ENCODE measurements at regions not wholly inside any gene's neighbourhood (a gene's known extent, or its start where the extent isn't known, plus 50 kb on each side); places are given as distances from the start of the nearest gene placed in this dataset.

- H3K4me3 Mint-ChIP-seq: no peak overlapping the region
Observed at GRCh38 chr1:88421997-88422396, 262.1 kb upstream of the PKN2 start.

GRCh38 chr1:88433556-88433955 is 250.5 kb upstream of the PKN2 start:
- H3K4me1 Mint-ChIP-seq: no peaks in the 10 kb centered on the region
- no peak for ATAC-seq
- peaks cover 0 to 2% (median 0%) of the 10 kb centered on the region in 5 donors for H3K27me3 Mint-ChIP-seq
- POLR2A ChIA-PET: no interaction called here
- Histone ChIP-seq H3K4me1 (ENCODE audit: control insufficient read depth in 2 of 2, insufficient read depth in 2 of 2, low read length in 2 of 2) (no peaks in the 10 kb centered on the region), H3K4me3 (ENCODE audit: low read length) (no peak overlapping the region), H3K9me3 (ENCODE audit: control insufficient read depth in 2 of 3, low read length in 3 of 3) (no peaks in the 10 kb centered on the region), H3K27ac (ENCODE audit: low read depth, low read length) (no peak overlapping the region), H3K27me3 (ENCODE audit: control insufficient read depth in 2 of 2, insufficient read depth in 2 of 2, low read length in 2 of 2) (no peaks in the 10 kb centered on the region), H3K36me3 (ENCODE audit: control insufficient read depth in 2 of 3, insufficient read depth in 3 of 3, low read length in 3 of 3) (no peaks in the 10 kb centered on the region)
- peaks cover 0 to 3% (median 0%) of the 10 kb centered on the region in 5 donors for H3K36me3 Mint-ChIP-seq
- no peak overlapping the region for H3K4me3 Mint-ChIP-seq
- no peak for DNase-seq
- CTCF ChIA-PET: no interaction called here
- H3K9me3 Mint-ChIP-seq: peaks cover 0 to 42% (median 18%) of the 10 kb centered on the region in 11 donors
- intact Hi-C loops (cut with micrococcal nuclease): no loop called here
- H3K27ac Mint-ChIP-seq: no peak overlapping the region

More at GRCh38 chr1:88421997-88422396, 262.1 kb upstream of the PKN2 start:
- H3K36me3 Mint-ChIP-seq: peaks cover 0 to 4% (median 0%) of the 10 kb centered on the region in 5 donors
- no peaks in the 10 kb centered on the region for H3K4me1 ChIP-seq (ENCODE audit: control insufficient read depth in 2 of 2, insufficient read depth in 2 of 2, low read length in 2 of 2)
- no peak overlapping the region for H3K4me3 ChIP-seq (ENCODE audit: low read length)
- H3K9me3 ChIP-seq (ENCODE audit: control insufficient read depth in 2 of 3, low read length in 3 of 3): peaks cover 0 to 13% (median 7%) of the 10 kb centered on the region in 3 experiments
- no peaks in the 10 kb centered on the region for H3K27me3 Mint-ChIP-seq
- H3K27me3 ChIP-seq (ENCODE audit: control insufficient read depth in 2 of 2, insufficient read depth in 2 of 2, low read length in 2 of 2): no peaks in the 10 kb centered on the region
- POLR2A ChIA-PET: no interaction called here
- H3K4me1 Mint-ChIP-seq: no peaks in the 10 kb centered on the region
- no peak overlapping the region for H3K27ac Mint-ChIP-seq
- peaks cover 6 to 74% (median 29%) of the 10 kb centered on the region in 11 donors for H3K9me3 Mint-ChIP-seq
- intact Hi-C loops (cut with micrococcal nuclease): no loop called here
- H3K27ac ChIP-seq (ENCODE audit: low read depth, low read length): no peak overlapping the region
- no peaks in the 10 kb centered on the region for H3K36me3 ChIP-seq (ENCODE audit: control insufficient read depth in 2 of 3, insufficient read depth in 3 of 3, low read length in 3 of 3)
- ATAC-seq (no peak), DNase-seq (no peak)
- CTCF ChIA-PET: no interaction called here

- H3K4me3 ChIP-seq (ENCODE audit: low read length): no peak overlapping the region
- DNase-seq: no peak
- POLR2A ChIA-PET: no interaction called here
- H3K9me3 ChIP-seq (ENCODE audit: control insufficient read depth in 2 of 3, low read length in 3 of 3): no peaks in the 10 kb centered on the region
- Mint-ChIP-seq H3K4me3 (no peak overlapping the region), H3K36me3 (peaks cover 0 to 3% (median 0%) of the 10 kb centered on the region in 5 donors), H3K27me3 (peaks cover 0 to 9% (median 0%) of the 10 kb centered on the region in 5 donors), H3K9me3 (peaks cover 1 to 45% (median 23%) of the 10 kb centered on the region in 11 donors), H3K4me1 (no peaks in the 10 kb centered on the region), H3K27ac (no peak overlapping the region)
- H3K36me3 ChIP-seq (ENCODE audit: control insufficient read depth in 2 of 3, insufficient read depth in 3 of 3, low read length in 3 of 3): no peaks in the 10 kb centered on the region
- CTCF ChIA-PET: no interaction called here
- ATAC-seq: no peak
- no peaks in the 10 kb centered on the region for H3K4me1 ChIP-seq (ENCODE audit: control insufficient read depth in 2 of 2, insufficient read depth in 2 of 2, low read length in 2 of 2)
- no peaks in the 10 kb centered on the region for H3K27me3 ChIP-seq (ENCODE audit: control insufficient read depth in 2 of 2, insufficient read depth in 2 of 2, low read length in 2 of 2)
- intact Hi-C loops (cut with micrococcal nuclease): no loop called here
- no peak overlapping the region for H3K27ac ChIP-seq (ENCODE audit: low read depth, low read length)
Observed at GRCh38 chr1:88434836-88435235, 249.2 kb upstream of the PKN2 start.

- H3K36me3 Mint-ChIP-seq: peaks cover 0 to 3% (median 0%) of the 10 kb centered on the region in 5 donors
- Histone ChIP-seq H3K27me3 (ENCODE audit: control insufficient read depth in 2 of 2, insufficient read depth in 2 of 2, low read length in 2 of 2) (peaks cover 0 to 3% of the 10 kb centered on the region in 2 donors), H3K36me3 (ENCODE audit: control insufficient read depth in 2 of 3, insufficient read depth in 3 of 3, low read length in 3 of 3) (no peaks in the 10 kb centered on the region), H3K27ac (ENCODE audit: low read depth, low read length) (no peak overlapping the region), H3K9me3 (ENCODE audit: control insufficient read depth in 2 of 3, low read length in 3 of 3) (no peaks in the 10 kb centered on the region), H3K4me3 (ENCODE audit: low read length) (no peak overlapping the region), H3K4me1 (ENCODE audit: control insufficient read depth in 2 of 2, insufficient read depth in 2 of 2, low read length in 2 of 2) (no peaks in the 10 kb centered on the region)
- H3K4me3 Mint-ChIP-seq: no peak overlapping the region
- POLR2A ChIA-PET: no interaction called here
- peaks cover 0 to 9% (median 0%) of the 10 kb centered on the region in 5 donors for H3K27me3 Mint-ChIP-seq
- no peaks in the 10 kb centered on the region for H3K4me1 Mint-ChIP-seq
- H3K27ac Mint-ChIP-seq: no peak overlapping the region
- ATAC-seq (no peak), DNase-seq (no peak)
- intact Hi-C loops (cut with micrococcal nuclease): no loop called here
- peaks cover 0 to 24% (median 18%) of the 10 kb centered on the region in 11 donors for H3K9me3 Mint-ChIP-seq
- CTCF ChIA-PET: no interaction called here
Observed at GRCh38 chr1:88441022-88441421, 243.1 kb upstream of the PKN2 start.

- ChIA-PET CTCF (no interaction called here), POLR2A (no interaction called here)
- Mint-ChIP-seq H3K27ac (no peak overlapping the region), H3K9me3 (peaks cover 0 to 28% (median 8%) of the 10 kb centered on the region in 11 donors), H3K27me3 (peaks cover 0 to 7% (median 0%) of the 10 kb centered on the region in 5 donors), H3K4me3 (no peak overlapping the region), H3K4me1 (peaks cover 0 to 2% (median 0%) of the 10 kb centered on the region in 7 donors), H3K36me3 (no peaks in the 10 kb centered on the region)
- H3K27ac ChIP-seq (ENCODE audit: low read depth, low read length): no peak overlapping the region
- no peak overlapping the region for H3K4me3 ChIP-seq (ENCODE audit: low read length)
- H3K27me3 ChIP-seq (ENCODE audit: control insufficient read depth in 2 of 2, insufficient read depth in 2 of 2, low read length in 2 of 2): no peaks in the 10 kb centered on the region
- DNase-seq: no peak
- no peaks in the 10 kb centered on the region for H3K4me1 ChIP-seq (ENCODE audit: control insufficient read depth in 2 of 2, insufficient read depth in 2 of 2, low read length in 2 of 2)
- intact Hi-C loops (cut with micrococcal nuclease): no loop called here
- H3K36me3 ChIP-seq (ENCODE audit: control insufficient read depth in 2 of 3, insufficient read depth in 3 of 3, low read length in 3 of 3): no peaks in the 10 kb centered on the region
- ATAC-seq: no peak
- no peaks in the 10 kb centered on the region for H3K9me3 ChIP-seq (ENCODE audit: control insufficient read depth in 2 of 3, low read length in 3 of 3)
Observed at GRCh38 chr1:88451856-88452255, 232.2 kb upstream of the PKN2 start.

GRCh38 chr1:88453295-88453694 is 230.8 kb upstream of the PKN2 start:
- Histone ChIP-seq H3K4me3 (ENCODE audit: low read length) (no peak overlapping the region), H3K9me3 (ENCODE audit: control insufficient read depth in 2 of 3, low read length in 3 of 3) (no peaks in the 10 kb centered on the region), H3K36me3 (ENCODE audit: control insufficient read depth in 2 of 3, insufficient read depth in 3 of 3, low read length in 3 of 3) (no peaks in the 10 kb centered on the region), H3K4me1 (ENCODE audit: control insufficient read depth in 2 of 2, insufficient read depth in 2 of 2, low read length in 2 of 2) (no peaks in the 10 kb centered on the region), H3K27me3 (ENCODE audit: control insufficient read depth in 2 of 2, insufficient read depth in 2 of 2, low read length in 2 of 2) (no peaks in the 10 kb centered on the region), H3K27ac (ENCODE audit: low read depth, low read length) (no peak overlapping the region)
- intact Hi-C loops (cut with micrococcal nuclease): no loop called here
- no peaks in the 10 kb centered on the region for H3K36me3 Mint-ChIP-seq
- no peak overlapping the region for H3K27ac Mint-ChIP-seq
- no peak for ATAC-seq
- peaks cover 0 to 7% (median 0%) of the 10 kb centered on the region in 5 donors for H3K27me3 Mint-ChIP-seq
- H3K9me3 Mint-ChIP-seq: peaks cover 0 to 24% (median 8%) of the 10 kb centered on the region in 11 donors
- CTCF ChIA-PET: no interaction called here
- H3K4me1 Mint-ChIP-seq: peaks cover 0 to 2% (median 0%) of the 10 kb centered on the region in 7 donors
- POLR2A ChIA-PET: no interaction called here
- DNase-seq: no peak
- no peak overlapping the region for H3K4me3 Mint-ChIP-seq

GRCh38 chr1:88454781-88455180 is 229.3 kb upstream of the PKN2 start:
- Mint-ChIP-seq H3K27ac (no peak overlapping the region), H3K4me1 (peaks cover 0 to 2% (median 0%) of the 10 kb centered on the region in 7 donors), H3K4me3 (no peak overlapping the region), H3K27me3 (peaks cover 0 to 16% (median 6%) of the 10 kb centered on the region in 5 donors), H3K9me3 (peaks cover 0 to 9% (median 1%) of the 10 kb centered on the region in 11 donors), H3K36me3 (no peaks in the 10 kb centered on the region)
- CTCF ChIA-PET: no interaction called here
- POLR2A ChIA-PET: no interaction called here
- Histone ChIP-seq H3K9me3 (ENCODE audit: control insufficient read depth in 2 of 3, low read length in 3 of 3) (no peaks in the 10 kb centered on the region), H3K27ac (ENCODE audit: low read depth, low read length) (no peak overlapping the region), H3K36me3 (ENCODE audit: control insufficient read depth in 2 of 3, insufficient read depth in 3 of 3, low read length in 3 of 3) (no peaks in the 10 kb centered on the region), H3K4me1 (ENCODE audit: control insufficient read depth in 2 of 2, insufficient read depth in 2 of 2, low read length in 2 of 2) (no peaks in the 10 kb centered on the region), H3K4me3 (ENCODE audit: low read length) (no peak overlapping the region), H3K27me3 (ENCODE audit: control insufficient read depth in 2 of 2, insufficient read depth in 2 of 2, low read length in 2 of 2) (no peaks in the 10 kb centered on the region)
- intact Hi-C loops (cut with micrococcal nuclease): no loop called here
- no peak for ATAC-seq
- DNase-seq: no peak
